Thoracic aorta (tissue), 2 donors: ENCODE measurements at regions not wholly inside any gene's neighbourhood (a gene's known extent, or its start where the extent isn't known, plus 50 kb on each side); places are given as distances from the start of the nearest gene placed in this dataset.

Experiments
- ATAC-seq: fragments of 150-250 bp; one replicate; pipeline ENCODE4 v1.8.0; 2017; ENCODE audit warnings: low read depth; ENCODE audit not compliant: insufficient number of reproducible peaks, low FRiP score
- DNase-seq: peaks from one replicate; pipeline ENCODE4 v3.0.0-alpha.2; 2020; ENCODE audit warnings: low spot score
- H3K27ac ChIP-seq, 2 donors: fragments of 200-600 bp; sonication (generic); 1 replicate in 1 of 2; 2 replicates in 1 of 2; pipeline ENCODE4 v1.5.1; 2016; ENCODE audit warnings: mild to moderate bottlenecking in 2 of 2, moderate library complexity in 2 of 2
- H3K27me3 ChIP-seq: fragments of 200-600 bp; sonication (generic); replicated peaks from 2 replicates; pipeline ENCODE4 v1.6.0; 2016; ENCODE audit warnings: mild to moderate bottlenecking; ENCODE audit not compliant: insufficient read depth
- H3K36me3 ChIP-seq: fragments of 200-600 bp; sonication (generic); one replicate; pipeline ENCODE4 v1.5.1; 2016
- H3K4me1 ChIP-seq, 2 donors: fragments of 200-600 bp; sonication (generic); 1 replicate in 1 of 2; 2 replicates in 1 of 2; pipeline versions ENCODE4 v1.5.1 to v1.6.0; 2016; ENCODE audit warnings: low read depth in 2 of 2, mild to moderate bottlenecking in 1 of 2; ENCODE audit not compliant: control insufficient read depth in 1 of 2
- H3K4me3 ChIP-seq: fragments of 200-600 bp; sonication (generic); 2 replicates; pipeline ENCODE4 v1.5.1; 2016; ENCODE audit warnings: mild to moderate bottlenecking
- H3K9me3 ChIP-seq: fragments of 200-600 bp; sonication (generic); 2 replicates; pipeline ENCODE4 v1.5.1; 2016
- CTCF ChIP-seq: fragments of 200-600 bp; sonication (generic); IDR thresholded peaks from one replicate; pipeline ENCODE4 v1.5.1; 2019; ENCODE audit warnings: antibody characterized with exemption

GRCh38 chr2:217065695-217066405, 206.0 kb upstream of the TNP1 start:
- no peak overlapping the region for H3K27ac ChIP-seq
- no peak overlapping the region for H3K4me3 ChIP-seq
- H3K36me3 ChIP-seq = no peaks in the 10 kb centered on the region
- DNase-seq (no peak), ATAC-seq (no peak)
- no peak for TF ChIP-seq CTCF
- H3K9me3 ChIP-seq = no peaks in the 10 kb centered on the region
- H3K27me3 ChIP-seq = no peaks in the 10 kb centered on the region
- H3K4me1 ChIP-seq = peaks cover 0 to 18% of the 10 kb centered on the region in 2 donors

- Histone ChIP-seq H3K9me3 (no peaks in the 10 kb centered on the region), H3K27me3 (no peaks in the 10 kb centered on the region), H3K4me1 (peaks cover 0 to 25% of the 10 kb centered on the region in 2 donors), H3K36me3 (no peaks in the 10 kb centered on the region), H3K27ac (no peak overlapping the region), H3K4me3 (peak overlapping the region; percentile 63)
- ATAC-seq (no peak), DNase-seq (no peak)
- no peak for TF ChIP-seq CTCF
Observed at GRCh38 chr2:217065012-217065290, 205.1 kb upstream of the TNP1 start.

- DNase-seq (no peak), ATAC-seq (no peak)
- no peak for TF ChIP-seq CTCF
- H3K9me3 ChIP-seq = no peaks in the 10 kb centered on the region
- no peak overlapping the region for H3K27ac ChIP-seq
- H3K36me3 ChIP-seq = no peaks in the 10 kb centered on the region
- H3K27me3 ChIP-seq = no peaks in the 10 kb centered on the region
- H3K4me1 ChIP-seq = peaks cover 0 to 25% of the 10 kb centered on the region in 2 donors
- H3K4me3 ChIP-seq = peak overlapping the region; percentile 63
Observed at GRCh38 chr2:217064234-217065011, 204.6 kb upstream of the TNP1 start.

GRCh38 chr2:217063238-217063755, 203.4 kb upstream of the TNP1 start:
- no peaks in the 10 kb centered on the region for H3K36me3 ChIP-seq
- peaks cover 0 to 25% of the 10 kb centered on the region in 2 donors for H3K4me1 ChIP-seq
- no peak for TF ChIP-seq CTCF
- ATAC-seq (no peak), DNase-seq (no peak)
- no peaks in the 10 kb centered on the region for H3K9me3 ChIP-seq
- no peak overlapping the region for H3K27ac ChIP-seq
- H3K27me3 ChIP-seq = no peaks in the 10 kb centered on the region
- no peak overlapping the region for H3K4me3 ChIP-seq

GRCh38 chr2:217062768-217063167, 202.9 kb upstream of the TNP1 start:
- Histone ChIP-seq H3K27ac (no peak overlapping the region), H3K36me3 (no peaks in the 10 kb centered on the region), H3K9me3 (no peaks in the 10 kb centered on the region), H3K4me1 (peaks cover 0 to 25% of the 10 kb centered on the region in 2 donors), H3K4me3 (no peak overlapping the region), H3K27me3 (no peaks in the 10 kb centered on the region)
- no peak for TF ChIP-seq CTCF
- ATAC-seq = no peak
- DNase-seq = no peak
